Caco-2 (cell line): ENCODE measurements at regions not wholly inside any gene's neighbourhood (a gene's known extent, or its start where the extent isn't known, plus 50 kb on each side); places are given as distances from the start of the nearest gene placed in this dataset.

ENCODE experiments used
- BruUV-seq: library from RNA; stranded (reverse); fragments of 400-500 nt; replicated peaks from 2 replicates; lab custom pipeline; 2021; lab: Mats Ljungman, UMichigan
- CTCF ChIA-PET: fragments of 300-600 bp; sonication (Branson Sonifier 250); formaldehyde crosslinking; loops from one replicate; lab custom pipeline; 2022; ENCODE audit warnings: antibody characterized with exemption; lab: Charles Lee
- POLR2A ChIA-PET: fragments of 300-600 bp; sonication (Branson Sonifier 250); formaldehyde crosslinking; loops from one replicate; lab custom pipeline; 2022; ENCODE audit warnings: antibody characterized with exemption; lab: Charles Lee
- DNase-seq, 2 experiments: peaks; one replicate each; pipeline versions ENCODE4 v3.0.0 to v3.0.0-alpha.2; 2020 to 2022
- H3K27me3 ChIP-seq: replicated peaks from 2 replicates; pipeline ENCODE4 v1.6.0; 2011; ENCODE audit warnings: low read length; ENCODE audit not compliant: control insufficient read depth, insufficient read depth
- H3K36me3 ChIP-seq: 2 replicates; pipeline ENCODE4 v1.5.1; 2011; ENCODE audit warnings: low read length; ENCODE audit not compliant: control insufficient read depth, insufficient read depth
- H3K4me1 ChIP-seq: fragments of 250-450 bp; sonication (Bioruptor Pico); 2 replicates; pipeline ENCODE4 v1.5.1; 2020; ENCODE audit warnings: mild to moderate bottlenecking
- H3K4me3 ChIP-seq: 2 replicates; pipeline ENCODE4 v1.5.1; 2011; ENCODE audit warnings: low read depth, mild to moderate bottlenecking, control low read depth, low read length
- H3K9me3 ChIP-seq: fragments of 250-450 bp; sonication (Bioruptor Pico); 2 replicates; pipeline ENCODE4 v1.5.1; 2020; ENCODE audit warnings: mild to moderate bottlenecking, moderate library complexity
- H3K27ac Mint-ChIP-seq: one replicate; pipeline ENCODE4 v1.8.0; 2022; ENCODE audit warnings: mixed read lengths; ENCODE audit not compliant: unreplicated experiment
- H3K27me3 Mint-ChIP-seq: one replicate; pipeline ENCODE4 v1.8.0; 2022; ENCODE audit warnings: mixed read lengths; ENCODE audit not compliant: insufficient read depth, unreplicated experiment
- H3K36me3 Mint-ChIP-seq: one replicate; pipeline ENCODE4 v1.8.0; 2022; ENCODE audit warnings: mild to moderate bottlenecking, mixed read lengths; ENCODE audit not compliant: insufficient read depth, unreplicated experiment
- H3K4me1 Mint-ChIP-seq: one replicate; pipeline ENCODE4 v1.8.0; 2022; ENCODE audit warnings: low read depth, mixed read lengths; ENCODE audit not compliant: unreplicated experiment
- H3K4me3 Mint-ChIP-seq: one replicate; pipeline ENCODE4 v1.8.0; 2022; ENCODE audit warnings: mild to moderate bottlenecking, moderate library complexity, mixed read lengths; ENCODE audit not compliant: unreplicated experiment
- H3K9me3 Mint-ChIP-seq: one replicate; pipeline ENCODE4 v1.8.0; 2022; ENCODE audit warnings: mixed read lengths; ENCODE audit not compliant: unreplicated experiment
- intact Hi-C: fragments of 100-400 bp; cut with micrococcal nuclease; formaldehyde crosslinking; loops from one replicate; pipeline ENCODE4 v1.10.0; 2022; ENCODE audit not compliant: unreplicated experiment
- TF ChIP-seq, protein P1 (sequence below), 2 experiments: fragments of 200-600 bp in 1 of 2; IDR thresholded peaks; 1 replicate in 1 of 2; 2 replicates in 1 of 2; pipeline versions ENCODE4 v1.5.1 to v1.8.0; 2011 to 2022; ENCODE audit warnings: antibody characterized with exemption in 1 of 2, control low read depth in 1 of 2, inconsistent platforms in 1 of 2, low read depth in 1 of 2, low read length in 1 of 2, mild to moderate bottlenecking in 1 of 2, moderate library complexity in 1 of 2; ENCODE audit not compliant: insufficient read depth in 1 of 2, severe bottlenecking in 1 of 2, unreplicated experiment in 1 of 2

DNA sequence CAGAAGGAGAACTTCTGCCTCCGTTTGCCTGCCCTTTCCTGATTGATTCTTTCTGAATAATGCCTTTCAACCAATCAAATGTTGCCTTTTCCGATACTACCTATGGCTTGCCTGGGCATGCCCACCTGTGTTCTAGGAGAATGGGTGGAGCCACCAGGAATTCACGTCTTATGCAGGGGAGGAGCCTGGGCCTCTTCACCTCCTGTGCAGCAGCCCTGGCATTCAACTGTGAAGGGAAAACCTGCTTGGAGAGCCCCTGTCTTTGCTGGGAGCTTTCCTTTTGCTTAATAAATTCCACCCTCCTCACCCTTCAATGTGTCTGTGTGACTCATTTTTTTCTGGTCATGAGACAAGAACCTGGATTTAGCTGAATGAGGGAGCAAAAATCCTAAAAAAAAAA lies 730.7 kb downstream of the UQCRFS1 start:
- H3K9me3 Mint-ChIP-seq, result no peaks in the 10 kb centered on the region
- H3K36me3 Mint-ChIP-seq, result no peaks in the 10 kb centered on the region
- ChIA-PET POLR2A (no interaction called here), CTCF (interaction anchor here (0.6 kb wide), 1 partner anchor 15 kb away, joined by 3 read pairs; no protein-coding TSS in a partner anchor)
- no peaks in the 10 kb centered on the region for H3K27me3 ChIP-seq
- no peak overlapping the region for H3K4me3 Mint-ChIP-seq
- no peaks in the 10 kb centered on the region for H3K36me3 ChIP-seq
- H3K9me3 ChIP-seq, result no peaks in the 10 kb centered on the region
- H3K27ac Mint-ChIP-seq, result no peak overlapping the region
- TF ChIP-seq, protein P1, sequence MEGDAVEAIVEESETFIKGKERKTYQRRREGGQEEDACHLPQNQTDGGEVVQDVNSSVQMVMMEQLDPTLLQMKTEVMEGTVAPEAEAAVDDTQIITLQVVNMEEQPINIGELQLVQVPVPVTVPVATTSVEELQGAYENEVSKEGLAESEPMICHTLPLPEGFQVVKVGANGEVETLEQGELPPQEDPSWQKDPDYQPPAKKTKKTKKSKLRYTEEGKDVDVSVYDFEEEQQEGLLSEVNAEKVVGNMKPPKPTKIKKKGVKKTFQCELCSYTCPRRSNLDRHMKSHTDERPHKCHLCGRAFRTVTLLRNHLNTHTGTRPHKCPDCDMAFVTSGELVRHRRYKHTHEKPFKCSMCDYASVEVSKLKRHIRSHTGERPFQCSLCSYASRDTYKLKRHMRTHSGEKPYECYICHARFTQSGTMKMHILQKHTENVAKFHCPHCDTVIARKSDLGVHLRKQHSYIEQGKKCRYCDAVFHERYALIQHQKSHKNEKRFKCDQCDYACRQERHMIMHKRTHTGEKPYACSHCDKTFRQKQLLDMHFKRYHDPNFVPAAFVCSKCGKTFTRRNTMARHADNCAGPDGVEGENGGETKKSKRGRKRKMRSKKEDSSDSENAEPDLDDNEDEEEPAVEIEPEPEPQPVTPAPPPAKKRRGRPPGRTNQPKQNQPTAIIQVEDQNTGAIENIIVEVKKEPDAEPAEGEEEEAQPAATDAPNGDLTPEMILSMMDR (IDR thresholded peaks at IDR 0.05; ENCODE audit: insufficient read depth in 1 of 2, low read depth in 1 of 2, low read length in 1 of 2, severe bottlenecking in 1 of 2, unreplicated experiment in 1 of 2), result no peak
- no peak overlapping the region for H3K4me3 ChIP-seq
- no TSS peak for BruUV-seq
- H3K4me1 ChIP-seq, result no peaks in the 10 kb centered on the region
- H3K4me1 Mint-ChIP-seq, result no peaks in the 10 kb centered on the region
- intact Hi-C loops, result no loop called here
- H3K27me3 Mint-ChIP-seq, result peaks cover 2% of the 10 kb centered on the region
- no peak for DNase-seq

DNA sequence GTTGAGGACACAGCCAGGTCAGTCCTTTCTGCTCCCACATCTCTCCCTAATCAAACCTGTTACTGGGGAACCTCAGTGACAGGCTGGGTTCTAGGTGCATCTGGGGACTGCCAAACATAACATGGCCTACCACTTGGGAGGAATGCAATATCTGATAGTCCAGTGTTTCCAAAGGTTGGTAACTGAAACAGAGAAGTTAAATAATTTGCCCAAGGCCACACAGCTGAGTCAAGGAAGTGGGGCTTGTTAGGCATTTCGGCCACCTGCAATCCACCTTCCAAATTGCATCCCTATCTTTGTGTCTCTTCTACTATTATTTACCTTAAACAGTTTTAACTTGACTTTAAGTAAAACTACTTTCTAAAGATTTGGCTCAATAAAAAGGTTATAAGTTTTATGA lies 731.3 kb downstream of the UQCRFS1 start:
- Histone ChIP-seq H3K9me3 (no peaks in the 10 kb centered on the region), H3K4me3 (no peak overlapping the region), H3K27me3 (no peaks in the 10 kb centered on the region), H3K36me3 (no peaks in the 10 kb centered on the region), H3K4me1 (no peaks in the 10 kb centered on the region)
- intact Hi-C loops, result no loop called here
- ChIA-PET CTCF (no interaction called here), POLR2A (no interaction called here)
- DNase-seq, result no peak
- Mint-ChIP-seq H3K36me3 (no peaks in the 10 kb centered on the region), H3K4me1 (no peaks in the 10 kb centered on the region), H3K27me3 (peaks cover 2% of the 10 kb centered on the region), H3K27ac (no peak overlapping the region), H3K4me3 (no peak overlapping the region), H3K9me3 (no peaks in the 10 kb centered on the region)
- BruUV-seq, result no TSS peak
- TF ChIP-seq, protein P1 (IDR thresholded peaks at IDR 0.05; ENCODE audit: insufficient read depth in 1 of 2, low read depth in 1 of 2, low read length in 1 of 2, severe bottlenecking in 1 of 2, unreplicated experiment in 1 of 2), result no peak

DNA sequence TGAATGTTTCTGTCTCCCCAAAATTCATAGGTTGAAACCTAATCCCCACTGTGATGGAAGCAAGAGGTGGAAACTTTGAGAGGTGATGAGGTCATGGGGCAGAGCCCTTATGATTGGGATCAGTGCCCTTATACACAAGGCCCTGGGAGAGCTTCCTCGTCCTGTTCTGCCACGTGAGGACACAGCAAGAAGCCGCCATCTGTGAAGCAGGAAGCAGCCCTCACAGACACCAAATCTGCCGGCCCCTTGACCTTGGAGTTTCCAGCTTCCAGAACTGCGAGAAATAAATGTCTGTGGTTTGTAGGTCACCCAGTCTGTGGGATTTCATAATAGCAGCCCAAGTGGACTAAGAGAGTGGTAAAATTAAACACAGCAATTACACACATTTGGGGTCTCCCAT lies 737.4 kb downstream of the UQCRFS1 start:
- Mint-ChIP-seq H3K9me3 (no peaks in the 10 kb centered on the region), H3K4me3 (no peak overlapping the region), H3K27ac (no peak overlapping the region), H3K36me3 (no peaks in the 10 kb centered on the region), H3K27me3 (no peaks in the 10 kb centered on the region), H3K4me1 (no peaks in the 10 kb centered on the region)
- Histone ChIP-seq H3K4me1 (no peaks in the 10 kb centered on the region), H3K9me3 (no peaks in the 10 kb centered on the region), H3K27me3 (no peaks in the 10 kb centered on the region), H3K4me3 (no peak overlapping the region), H3K36me3 (no peaks in the 10 kb centered on the region)
- BruUV-seq, result no TSS peak
- ChIA-PET CTCF (no interaction called here), POLR2A (no interaction called here)
- intact Hi-C loops, result no loop called here
- TF ChIP-seq, protein P1 (IDR thresholded peaks at IDR 0.05; ENCODE audit: insufficient read depth in 1 of 2, low read depth in 1 of 2, low read length in 1 of 2, severe bottlenecking in 1 of 2, unreplicated experiment in 1 of 2), result no peak
- no peak for DNase-seq
